Thymus (tissue), 11 donors: ENCODE measurements at regions not wholly inside any gene's neighbourhood (a gene's known extent, or its start where the extent isn't known, plus 50 kb on each side); places are given as distances from the start of the nearest gene placed in this dataset.
"Not testable (repeated sequence)": the region's sequence is repeated elsewhere in the genome, so short reads cannot be mapped to it uniquely, and the experiment has no call there.

Source experiments
- DNase-seq, 9 donors: peaks; one replicate each; pipeline ENCODE4 v3.0.0-alpha.2; 2013; ENCODE audit warnings: low spot score in 9 of 9, low read depth in 6 of 9, missing footprints in 1 of 9
- H3K27ac ChIP-seq, 2 donors: one replicate each; pipeline ENCODE4 v1.5.1; 2013; ENCODE audit warnings: control low read depth in 1 of 2, low read depth in 1 of 2, low read length in 1 of 2, mild to moderate bottlenecking in 1 of 2, moderate library complexity in 1 of 2
- H3K27me3 ChIP-seq, 2 donors: one replicate each; pipeline ENCODE4 v1.5.1; 2013; ENCODE audit warnings: low read length in 1 of 2; ENCODE audit not compliant: control insufficient read depth in 2 of 2, insufficient read depth in 1 of 2
- H3K36me3 ChIP-seq, 2 donors: one replicate each; pipeline ENCODE4 v1.5.1; 2013; ENCODE audit warnings: low read length in 1 of 2, mild to moderate bottlenecking in 1 of 2, moderate library complexity in 1 of 2; ENCODE audit not compliant: control insufficient read depth in 2 of 2, insufficient read depth in 2 of 2
- H3K4me1 ChIP-seq, 2 donors: one replicate each; pipeline ENCODE4 v1.5.1; 2013; ENCODE audit warnings: low read length in 2 of 2; ENCODE audit not compliant: control insufficient read depth in 2 of 2, insufficient read depth in 2 of 2
- H3K4me3 ChIP-seq, 2 donors: one replicate each; pipeline ENCODE4 v1.5.1; 2013; ENCODE audit warnings: low read length in 2 of 2, control low read depth in 1 of 2, mild to moderate bottlenecking in 1 of 2
- H3K9me3 ChIP-seq, 2 donors: one replicate each; pipeline ENCODE4 v1.5.1; 2013; ENCODE audit warnings: low read length in 1 of 2, mild to moderate bottlenecking in 1 of 2; ENCODE audit not compliant: control insufficient read depth in 2 of 2, insufficient read depth in 1 of 2
- WGBS: extraction: QIAGEN DNeasy Blood & Tissue Kit; methylation state at CpG from one replicate; pipeline ENCODE4 v1.1.7; 2013; 5-methylcytosine and 5-hydroxymethylcytosine counted together
- donor health status: healthy.

- no peaks in the 10 kb centered on the region for H3K27me3 ChIP-seq
- H3K27ac ChIP-seq = no peak overlapping the region
- DNase-seq = no peak
- H3K36me3 ChIP-seq = no peaks in the 10 kb centered on the region
- no peaks in the 10 kb centered on the region for H3K4me1 ChIP-seq
- WGBS = 76% methylated on average over 8 of the region's 8 CpGs
- no peak overlapping the region for H3K4me3 ChIP-seq
- no peaks in the 10 kb centered on the region for H3K9me3 ChIP-seq
Observed at GRCh38 chr14:95786566-95786965, 72.6 kb upstream of the TCL1A start.

- DNase-seq = peak in 7 of 9 donors; percentile 3 to 43 (median 15)
- Histone ChIP-seq H3K36me3 (no peaks in the 10 kb centered on the region), H3K4me3 (no peak overlapping the region), H3K9me3 (no peaks in the 10 kb centered on the region), H3K4me1 (no peaks in the 10 kb centered on the region), H3K27me3 (no peaks in the 10 kb centered on the region), H3K27ac (no peak overlapping the region)
- 0% methylated on average over 1 of the region's 1 CpG for WGBS
Observed at GRCh38 chr14:95784137-95784536, 70.2 kb upstream of the TCL1A start.

GRCh38 chr14:95776798-95777534 lies 63.0 kb upstream of the TCL1A start:
- 74% methylated on average over 7 of the region's 7 CpGs for WGBS
- Histone ChIP-seq H3K27ac (no peak overlapping the region), H3K4me3 (no peak overlapping the region), H3K9me3 (no peaks in the 10 kb centered on the region), H3K4me1 (no peaks in the 10 kb centered on the region), H3K27me3 (no peaks in the 10 kb centered on the region), H3K36me3 (no peaks in the 10 kb centered on the region)
- no peak for DNase-seq

- Histone ChIP-seq H3K36me3 (no peaks in the 10 kb centered on the region), H3K4me1 (no peaks in the 10 kb centered on the region), H3K27me3 (no peaks in the 10 kb centered on the region), H3K4me3 (no peak overlapping the region), H3K9me3 (no peaks in the 10 kb centered on the region), H3K27ac (no peak overlapping the region)
- peak in 8 of 9 donors; percentile 7 to 57 (median 25) for DNase-seq
- 66% methylated on average over 28 of the region's 28 CpGs for whole genome bisulfite sequencing
Observed at GRCh38 chr14:95774265-95775160, 60.6 kb upstream of the TCL1A start.

- Histone ChIP-seq H3K4me3 (no peak overlapping the region), H3K27ac (no peak overlapping the region), H3K9me3 (no peaks in the 10 kb centered on the region), H3K36me3 (no peaks in the 10 kb centered on the region), H3K27me3 (no peaks in the 10 kb centered on the region), H3K4me1 (no peaks in the 10 kb centered on the region)
- WGBS = 70% methylated on average over 3 of the region's 3 CpGs
- no peak for DNase-seq
Observed at GRCh38 chr14:95770777-95771176, 56.9 kb upstream of the TCL1A start.

GRCh38 chr14:95769976-95770375 lies 56.1 kb upstream of the TCL1A start:
- Histone ChIP-seq H3K9me3 (no peaks in the 10 kb centered on the region), H3K36me3 (no peaks in the 10 kb centered on the region), H3K4me1 (no peaks in the 10 kb centered on the region), H3K4me3 (no peak overlapping the region), H3K27ac (no peak overlapping the region), H3K27me3 (no peaks in the 10 kb centered on the region)
- 55% methylated on average over 4 of the region's 4 CpGs for WGBS
- DNase-seq = no peak

GRCh38 chr14:95769431-95769830 lies 55.5 kb upstream of the TCL1A start:
- not testable (repeated sequence) for H3K4me3 ChIP-seq, H3K9me3 ChIP-seq, H3K27me3 ChIP-seq, H3K36me3 ChIP-seq, H3K4me1 ChIP-seq, DNase-seq, H3K27ac ChIP-seq
- 69% methylated on average over 5 of the region's 5 CpGs for WGBS

GRCh38 chr14:95765051-95765450 lies 51.1 kb upstream of the TCL1A start:
- WGBS = 70% methylated on average over 9 of the region's 9 CpGs
- Histone ChIP-seq H3K4me1 (no peaks in the 10 kb centered on the region), H3K36me3 (no peaks in the 10 kb centered on the region), H3K4me3 (no peak overlapping the region), H3K9me3 (no peaks in the 10 kb centered on the region), H3K27ac (no peak overlapping the region), H3K27me3 (no peaks in the 10 kb centered on the region)
- DNase-seq = no peak

- DNase-seq = no peak
- Histone ChIP-seq H3K36me3 (no peaks in the 10 kb centered on the region), H3K9me3 (no peaks in the 10 kb centered on the region), H3K27me3 (no peaks in the 10 kb centered on the region), H3K4me1 (no peaks in the 10 kb centered on the region), H3K4me3 (no peak overlapping the region), H3K27ac (no peak overlapping the region)
- 96% methylated on average over 3 of the region's 3 CpGs for WGBS
Observed at GRCh38 chr14:95763875-95764274, 50.0 kb upstream of the TCL1A start.
